GM18520 (cell line): ENCODE measurements at regions not wholly inside any gene's neighbourhood (a gene's known extent, or its start where the extent isn't known, plus 50 kb on each side); places are given as distances from the start of the nearest gene placed in this dataset.

Source experiments
- ATAC-seq: cut with Tn5 transposase; IDR thresholded peaks from one replicate; pipeline ENCODE4 v1.9.1; 2021; ENCODE audit not compliant: unreplicated experiment

- no peak for ATAC-seq
Observed at GRCh38 chr1:79614762-79615161, 608.2 kb upstream of the ADGRL4 start.

- ATAC-seq = no peak
Observed at GRCh38 chr1:79614106-79614505, 607.6 kb upstream of the ADGRL4 start.

- no peak for ATAC-seq
Observed at GRCh38 chr1:79613046-79613445, 606.5 kb upstream of the ADGRL4 start.

GRCh38 chr1:79604490-79605198 lies 598.1 kb upstream of the ADGRL4 start:
- no peak for ATAC-seq

GRCh38 chr1:79603843-79604242 lies 597.3 kb upstream of the ADGRL4 start:
- no peak for ATAC-seq

GRCh38 chr1:79599257-79599656 lies 592.7 kb upstream of the ADGRL4 start:
- ATAC-seq = no peak

GRCh38 chr1:79595931-79596330 lies 589.4 kb upstream of the ADGRL4 start:
- ATAC-seq = no peak

- ATAC-seq = no peak
Observed at GRCh38 chr1:79594121-79594698, 587.7 kb upstream of the ADGRL4 start.

- no peak for ATAC-seq
Observed at GRCh38 chr1:79592707-79593106, 586.2 kb upstream of the ADGRL4 start.

- no peak for ATAC-seq
Observed at GRCh38 chr1:79588719-79589118, 582.2 kb upstream of the ADGRL4 start.

GRCh38 chr1:79587229-79587628 lies 580.7 kb upstream of the ADGRL4 start:
- ATAC-seq = no peak

GRCh38 chr1:79585801-79586200 lies 579.3 kb upstream of the ADGRL4 start:
- no peak for ATAC-seq

GRCh38 chr1:79575424-79575823 lies 568.9 kb upstream of the ADGRL4 start:
- no peak for ATAC-seq

- ATAC-seq = no peak
Observed at GRCh38 chr1:79568411-79568810, 561.9 kb upstream of the ADGRL4 start.

- ATAC-seq = no peak
Observed at GRCh38 chr1:79561521-79561978, 555.0 kb upstream of the ADGRL4 start.

GRCh38 chr1:79556189-79556588 lies 549.7 kb upstream of the ADGRL4 start:
- ATAC-seq = no peak

GRCh38 chr1:79554688-79555087 lies 548.2 kb upstream of the ADGRL4 start:
- ATAC-seq = no peak

GRCh38 chr1:79551321-79551720 lies 544.8 kb upstream of the ADGRL4 start:
- ATAC-seq = no peak

GRCh38 chr1:79550402-79550801 lies 543.9 kb upstream of the ADGRL4 start:
- ATAC-seq = no peak

GRCh38 chr1:79549201-79549600 lies 542.7 kb upstream of the ADGRL4 start:
- no peak for ATAC-seq

GRCh38 chr1:79547514-79547913 lies 541.0 kb upstream of the ADGRL4 start:
- no peak for ATAC-seq

- no peak for ATAC-seq
Observed at GRCh38 chr1:79543394-79543793, 536.9 kb upstream of the ADGRL4 start.

- ATAC-seq = no peak
Observed at GRCh38 chr1:79539001-79539400, 532.5 kb upstream of the ADGRL4 start.
